ENCODE measurements at regions not wholly inside any gene's neighbourhood (a gene's known extent, or its start where the extent isn't known, plus 50 kb on each side); places are given as distances from the start of the nearest gene placed in this dataset.

GRCh38 chr10:110422548-110422947 lies 75.2 kb upstream of the DUSP5 start:
- TF ChIP-seq CTCF (IDR thresholded peaks at IDR 0.05) (no peak), POLR2A (IDR thresholded peaks at IDR 0.05) (no peak)
- Histone ChIP-seq H3K27ac (no peak overlapping the region), H3K4me3 (no peak overlapping the region), H3K36me3 (replicated peaks in 1 of 2; ENCODE audit: insufficient read depth in 1 of 2, low read depth in 2 of 2) (no peaks in the 10 kb centered on the region), H3K4me1 (peaks cover 16% of the 10 kb centered on the region), H3K27me3 (no peaks in the 10 kb centered on the region), H3K9me3 (no peaks in the 10 kb centered on the region)
- intact Hi-C loops (cut with DNase I), result no loop called here
- 82 to 85% methylated on average over 2 of the region's 2 CpGs for WGBS, 2 donors
- ATAC-seq (no peak), DNase-seq (no peak)

DNA sequence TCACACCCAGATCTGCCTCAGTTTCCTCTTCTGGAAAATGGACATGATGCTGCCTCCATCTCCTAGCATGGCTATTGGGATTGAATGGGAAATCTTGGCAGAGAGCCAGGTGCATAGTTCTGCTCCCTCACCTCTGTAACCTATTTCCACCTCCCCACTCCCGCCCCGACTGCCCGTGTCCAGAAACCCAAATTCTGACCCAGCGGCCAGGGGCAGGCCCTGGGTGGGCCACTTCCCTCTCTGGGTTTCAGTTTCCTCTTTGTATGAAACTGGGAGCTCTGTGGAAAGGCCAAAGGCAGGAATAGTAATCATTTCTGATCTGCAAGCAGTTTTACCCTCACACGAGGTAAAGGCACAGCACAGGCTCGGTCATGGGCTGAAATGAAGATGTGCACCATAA lies 74.1 kb upstream of the DUSP5 start:
- WGBS, 2 donors, result 72 to 85% methylated on average over 6 of the region's 6 CpGs
- peak in 1 of 4 donors; percentile 13 for DNase-seq
- Histone ChIP-seq H3K36me3 (replicated peaks in 1 of 2; ENCODE audit: insufficient read depth in 1 of 2, low read depth in 2 of 2) (no peaks in the 10 kb centered on the region), H3K4me1 (peaks cover 16% of the 10 kb centered on the region), H3K27me3 (no peaks in the 10 kb centered on the region), H3K4me3 (no peak overlapping the region), H3K27ac (no peak overlapping the region), H3K9me3 (no peaks in the 10 kb centered on the region)
- no peak for ATAC-seq
- no peak for TF ChIP-seq CTCF (IDR thresholded peaks at IDR 0.05)
- TF ChIP-seq POLR2A (IDR thresholded peaks at IDR 0.05), result no peak
- intact Hi-C loops (cut with DNase I), result no loop called here

DNA sequence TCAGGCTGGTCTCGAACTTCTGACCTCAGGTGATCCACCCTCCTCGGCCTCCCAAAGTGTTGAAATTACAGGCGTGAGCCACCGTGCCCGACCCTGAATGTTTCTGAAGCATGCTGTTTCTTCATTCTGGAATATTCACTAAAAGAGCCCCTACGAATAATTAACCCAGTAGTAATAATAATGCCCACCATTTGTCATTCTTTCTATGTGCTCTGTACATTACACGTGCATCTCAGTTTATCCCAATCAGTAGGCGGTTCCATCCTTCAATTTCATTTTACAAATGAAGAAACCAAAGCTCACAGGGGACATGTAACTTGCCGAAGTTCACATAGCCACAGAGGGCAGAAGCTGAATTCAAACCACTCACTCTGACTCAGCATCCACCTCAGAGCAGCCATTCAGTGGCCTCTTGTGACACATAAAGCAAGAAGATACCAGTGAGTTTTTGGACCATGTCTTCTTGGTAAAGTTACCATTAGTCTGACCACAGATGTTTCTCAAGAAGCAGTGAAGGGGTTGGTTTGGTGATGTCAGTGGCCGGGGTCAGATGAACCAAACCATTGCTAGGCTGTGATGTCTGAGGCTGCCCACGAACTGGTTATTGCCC lies 71.9 kb upstream of the DUSP5 start:
- no peak for TF ChIP-seq POLR2A (IDR thresholded peaks at IDR 0.05)
- Histone ChIP-seq H3K36me3 (replicated peaks in 1 of 2; ENCODE audit: insufficient read depth in 1 of 2, low read depth in 2 of 2) (no peaks in the 10 kb centered on the region), H3K27ac (peak overlapping the region in 1 of 4 donors; percentile 36), H3K9me3 (no peaks in the 10 kb centered on the region), H3K4me3 (no peak overlapping the region), H3K4me1 (peaks cover 16% of the 10 kb centered on the region), H3K27me3 (no peaks in the 10 kb centered on the region)
- intact Hi-C loops (cut with DNase I), result no loop called here
- WGBS, 2 donors, result 77 to 81% methylated on average over 11 of the region's 11 CpGs
- DNase-seq, result peak in 2 of 4 donors; percentile 15 to 47
- peak; percentile 33 for ATAC-seq

DNA sequence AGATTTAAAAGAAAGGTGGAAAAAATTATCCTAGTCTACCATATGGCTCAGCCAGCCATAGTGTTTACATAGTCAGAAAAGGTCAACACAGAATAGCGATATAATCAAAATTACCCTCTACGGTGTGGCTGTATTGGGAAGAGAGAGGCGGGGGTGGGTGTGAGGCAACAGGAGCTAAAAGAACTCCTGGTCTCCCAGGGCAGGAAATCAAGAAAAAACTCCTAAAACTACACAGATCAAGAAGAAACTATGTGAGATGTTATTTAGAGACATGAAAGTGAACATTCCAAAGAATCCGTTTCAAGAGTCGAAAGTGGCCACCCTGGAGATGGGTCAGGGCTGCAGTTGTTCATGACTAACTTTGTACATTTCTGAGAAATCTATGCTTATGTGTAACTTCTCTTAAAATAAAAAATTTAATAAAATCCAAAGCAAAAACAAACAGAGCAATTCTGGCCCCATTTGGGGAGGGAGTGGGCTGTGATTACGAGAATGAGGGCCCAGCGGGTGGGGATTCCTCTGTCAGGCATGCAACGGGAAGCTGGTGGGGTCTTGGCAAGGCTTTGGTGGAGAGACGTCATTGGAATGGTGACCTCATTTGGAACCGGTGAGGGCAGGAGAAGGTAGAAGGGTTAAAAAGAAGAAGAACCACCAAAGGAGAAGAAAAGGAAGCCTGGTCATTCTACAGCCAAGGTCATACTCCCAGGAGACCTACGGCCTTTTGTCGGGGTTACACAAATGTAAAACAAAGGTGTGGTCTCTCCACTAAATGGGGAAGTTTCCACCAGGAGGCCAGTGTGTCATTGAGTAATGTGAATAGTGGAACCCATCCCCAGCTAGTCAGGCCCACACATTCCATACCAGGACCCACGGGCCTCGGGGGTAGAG lies 71.2 kb upstream of the DUSP5 start:
- 64 to 73% methylated on average over 14 of the region's 14 CpGs for WGBS, 2 donors
- DNase-seq, result peak in 3 of 4 donors; percentile 34 to 52 (median 51)
- no peak for TF ChIP-seq CTCF (IDR thresholded peaks at IDR 0.05)
- TF ChIP-seq POLR2A (IDR thresholded peaks at IDR 0.05), result no peak
- Histone ChIP-seq H3K4me3 (no peak overlapping the region), H3K9me3 (no peaks in the 10 kb centered on the region), H3K27ac (peak overlapping the region in 2 of 4 donors; percentile 6 to 36), H3K27me3 (no peaks in the 10 kb centered on the region), H3K4me1 (peaks cover 16% of the 10 kb centered on the region), H3K36me3 (replicated peaks in 1 of 2; ENCODE audit: insufficient read depth in 1 of 2, low read depth in 2 of 2) (no peaks in the 10 kb centered on the region)
- intact Hi-C loops (cut with DNase I), result no loop called here
- ATAC-seq, result peak; percentile 71

GRCh38 chr10:110429301-110429700 lies 68.4 kb upstream of the DUSP5 start:
- Histone ChIP-seq H3K9me3 (no peaks in the 10 kb centered on the region), H3K4me3 (no peak overlapping the region), H3K4me1 (peaks cover 16% of the 10 kb centered on the region), H3K36me3 (replicated peaks in 1 of 2; ENCODE audit: insufficient read depth in 1 of 2, low read depth in 2 of 2) (no peaks in the 10 kb centered on the region), H3K27ac (no peak overlapping the region), H3K27me3 (no peaks in the 10 kb centered on the region)
- DNase-seq (peak in 1 of 4 donors; percentile 16), ATAC-seq (no peak)
- intact Hi-C loops (cut with DNase I), result no loop called here
- TF ChIP-seq CTCF (IDR thresholded peaks at IDR 0.05) (no peak), POLR2A (IDR thresholded peaks at IDR 0.05) (no peak)
- WGBS, 2 donors, result 77 to 89% methylated on average over 2 of the region's 2 CpGs
